ENCODE measurements at regions not wholly inside any gene's neighbourhood (a gene's known extent, or its start where the extent isn't known, plus 50 kb on each side); places are given as distances from the start of the nearest gene placed in this dataset.

GRCh38 chr3:137694836-137695235 lies 69.3 kb upstream of the SOX14 start:
- no peak for TF ChIP-seq CTCF (IDR thresholded peaks at IDR 0.05 in 8 of 11, conservative IDR thresholded peaks at IDR 0.05 in 3 of 11)
- TF ChIP-seq POLR2A (IDR thresholded peaks at IDR 0.05) = no peak
- no peak for TF ChIP-seq POLR2AphosphoS5 (IDR thresholded peaks at IDR 0.05)
